Astrocyte (in vitro differentiated cells and primary cell): ENCODE measurements at regions not wholly inside any gene's neighbourhood (a gene's known extent, or its start where the extent isn't known, plus 50 kb on each side); places are given as distances from the start of the nearest gene placed in this dataset.

ENCODE experiments used
- DNase-seq: peaks from one replicate; pipeline ENCODE4 v3.0.0-alpha.2; 2010; ENCODE audit warnings: low read depth
- FAIRE-seq: peaks from 2 replicates; lab custom pipeline; 2011; peaks lifted over from hg19 to GRCh38; lab: Jason Lieb, UNC
- H2AFZ ChIP-seq: 2 replicates; pipeline ENCODE4 v1.6.0; 2012; ENCODE audit warnings: low read depth, low read length, inconsistent platforms
- H3K27ac ChIP-seq: 2 replicates; pipeline ENCODE4 v1.5.1; 2011; ENCODE audit warnings: low read depth, low read length, inconsistent platforms
- H3K27me3 ChIP-seq: 2 replicates; pipeline ENCODE4 v1.6.0; 2011; ENCODE audit warnings: low read length, inconsistent platforms; ENCODE audit not compliant: insufficient read depth
- H3K36me3 ChIP-seq: 2 replicates; pipeline ENCODE4 v1.5.1; 2011; ENCODE audit warnings: low read length, inconsistent platforms; ENCODE audit not compliant: insufficient read depth
- H3K4me1 ChIP-seq: 2 replicates; pipeline ENCODE4 v1.5.1; 2011; ENCODE audit warnings: low read length, inconsistent platforms; ENCODE audit not compliant: insufficient read depth
- H3K4me2 ChIP-seq: 2 replicates; pipeline ENCODE4 v1.6.0; 2012; ENCODE audit warnings: low read length, inconsistent platforms
- H3K4me3 ChIP-seq: 2 replicates; pipeline ENCODE4 v1.5.1; 2011; ENCODE audit warnings: low read depth, mild to moderate bottlenecking, low read length, inconsistent platforms; ENCODE audit not compliant: insufficient read depth
- H3K79me2 ChIP-seq: 2 replicates; pipeline ENCODE4 v1.6.0; 2012; ENCODE audit warnings: mild to moderate bottlenecking, low read length, inconsistent platforms; ENCODE audit not compliant: insufficient read depth
- H3K9ac ChIP-seq: 2 replicates; pipeline ENCODE4 v1.6.0; 2012; ENCODE audit warnings: mild to moderate bottlenecking, low read length, inconsistent platforms
- H3K9me3 ChIP-seq: 2 replicates; pipeline ENCODE4 v1.5.1; 2012; ENCODE audit warnings: low read depth, mild to moderate bottlenecking, low read length, inconsistent platforms; ENCODE audit not compliant: insufficient read depth
- H4K20me1 ChIP-seq: 2 replicates; pipeline ENCODE4 v1.6.0; 2012; ENCODE audit warnings: low read length, inconsistent platforms; ENCODE audit not compliant: insufficient read depth
- H3K27ac Mint-ChIP-seq: one replicate; pipeline ENCODE4 v1.8.0; 2021; ENCODE audit warnings: mild to moderate bottlenecking, mixed read lengths; ENCODE audit not compliant: unreplicated experiment
- H3K27me3 Mint-ChIP-seq: one replicate; pipeline ENCODE4 v1.8.0; 2021; ENCODE audit warnings: low read depth, mixed read lengths; ENCODE audit not compliant: unreplicated experiment
- H3K36me3 Mint-ChIP-seq: one replicate; pipeline ENCODE4 v1.8.0; 2021; ENCODE audit warnings: low read depth, mixed read lengths; ENCODE audit not compliant: unreplicated experiment
- H3K4me1 Mint-ChIP-seq: one replicate; pipeline ENCODE4 v1.8.0; 2021; ENCODE audit warnings: low read depth, mixed read lengths; ENCODE audit not compliant: unreplicated experiment
- H3K4me3 Mint-ChIP-seq: one replicate; pipeline ENCODE4 v1.8.0; 2021; ENCODE audit warnings: mild to moderate bottlenecking, moderate library complexity, mixed read lengths; ENCODE audit not compliant: unreplicated experiment
- H3K9me3 Mint-ChIP-seq: one replicate; pipeline ENCODE4 v1.8.0; 2021; ENCODE audit warnings: mild to moderate bottlenecking, mixed read lengths; ENCODE audit not compliant: unreplicated experiment
- EZH2 ChIP-seq: IDR thresholded peaks from 2 replicates; pipeline ENCODE4 v1.6.1; 2012; ENCODE audit warnings: mild to moderate bottlenecking, low read length, inconsistent platforms; ENCODE audit not compliant: insufficient read depth
- TF ChIP-seq, protein P1 (sequence below): IDR thresholded peaks from 2 replicates; pipeline ENCODE4 v1.5.1; 2011; ENCODE audit warnings: low read depth, mild to moderate bottlenecking, inconsistent platforms, low read length, moderate library complexity; ENCODE audit not compliant: insufficient read depth

DNA sequence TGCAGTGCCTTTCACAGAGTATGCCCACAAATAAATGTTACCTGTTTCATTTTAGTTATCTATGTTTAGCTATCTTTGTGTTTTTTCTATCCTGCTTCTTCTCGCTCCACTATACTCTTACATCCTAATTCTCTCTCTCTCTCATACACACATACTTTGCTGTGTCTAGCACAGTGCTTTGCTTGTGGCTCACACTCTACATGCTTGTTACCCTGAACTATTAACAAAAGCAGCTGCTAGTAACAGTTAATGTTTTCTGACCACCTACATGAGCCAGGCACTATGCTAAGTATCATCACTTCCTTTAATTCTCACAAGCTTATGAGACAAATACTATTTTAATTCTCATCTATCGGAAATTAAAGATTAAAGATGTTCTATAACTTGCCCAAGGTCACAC is 390.5 kb upstream of the HNRNPA3 start:
- TF ChIP-seq EZH2 = no peak
- TF ChIP-seq, protein P1, sequence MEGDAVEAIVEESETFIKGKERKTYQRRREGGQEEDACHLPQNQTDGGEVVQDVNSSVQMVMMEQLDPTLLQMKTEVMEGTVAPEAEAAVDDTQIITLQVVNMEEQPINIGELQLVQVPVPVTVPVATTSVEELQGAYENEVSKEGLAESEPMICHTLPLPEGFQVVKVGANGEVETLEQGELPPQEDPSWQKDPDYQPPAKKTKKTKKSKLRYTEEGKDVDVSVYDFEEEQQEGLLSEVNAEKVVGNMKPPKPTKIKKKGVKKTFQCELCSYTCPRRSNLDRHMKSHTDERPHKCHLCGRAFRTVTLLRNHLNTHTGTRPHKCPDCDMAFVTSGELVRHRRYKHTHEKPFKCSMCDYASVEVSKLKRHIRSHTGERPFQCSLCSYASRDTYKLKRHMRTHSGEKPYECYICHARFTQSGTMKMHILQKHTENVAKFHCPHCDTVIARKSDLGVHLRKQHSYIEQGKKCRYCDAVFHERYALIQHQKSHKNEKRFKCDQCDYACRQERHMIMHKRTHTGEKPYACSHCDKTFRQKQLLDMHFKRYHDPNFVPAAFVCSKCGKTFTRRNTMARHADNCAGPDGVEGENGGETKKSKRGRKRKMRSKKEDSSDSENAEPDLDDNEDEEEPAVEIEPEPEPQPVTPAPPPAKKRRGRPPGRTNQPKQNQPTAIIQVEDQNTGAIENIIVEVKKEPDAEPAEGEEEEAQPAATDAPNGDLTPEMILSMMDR = no peak
- H3K4me3 Mint-ChIP-seq = no peak overlapping the region
- peaks cover 1% of the 10 kb centered on the region for H3K9me3 Mint-ChIP-seq
- Histone ChIP-seq H4K20me1 (no peaks in the 10 kb centered on the region), H3K9me3 (no peaks in the 10 kb centered on the region), H3K4me1 (no peaks in the 10 kb centered on the region), H3K36me3 (no peaks in the 10 kb centered on the region), H3K4me3 (no peak overlapping the region), H3K9ac (no peak overlapping the region), H3K4me2 (no peak overlapping the region), H3K27ac (no peak overlapping the region), H2AFZ (no peak overlapping the region), H3K79me2 (no peaks in the 10 kb centered on the region), H3K27me3 (no peaks in the 10 kb centered on the region)
- no peak for DNase-seq
- no peaks in the 10 kb centered on the region for H3K36me3 Mint-ChIP-seq
- no peaks in the 10 kb centered on the region for H3K4me1 Mint-ChIP-seq
- peaks cover 9% of the 10 kb centered on the region for H3K27me3 Mint-ChIP-seq
- H3K27ac Mint-ChIP-seq = no peak overlapping the region
- no peak for FAIRE-seq

DNA sequence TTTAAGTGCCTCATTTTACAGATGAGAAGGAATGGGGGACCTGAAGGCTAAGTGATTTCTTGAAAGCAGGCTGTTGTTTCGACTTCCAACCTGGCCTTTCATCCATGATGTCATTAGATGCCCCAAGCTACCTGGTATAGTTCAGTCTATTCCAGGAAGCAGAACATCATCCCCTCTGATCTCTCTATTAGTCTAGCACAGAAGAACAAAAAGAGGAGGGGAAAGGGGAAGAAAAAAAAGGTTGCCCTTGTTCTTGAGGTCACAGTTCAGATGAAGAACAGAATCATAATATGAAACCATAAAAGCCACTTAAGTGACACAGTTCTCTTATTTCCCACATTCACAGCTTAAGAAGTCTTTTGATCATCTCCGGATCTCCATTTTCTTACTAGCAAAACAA is 386.2 kb upstream of the HNRNPA3 start:
- no peaks in the 10 kb centered on the region for H3K9me3 ChIP-seq
- H2AFZ ChIP-seq = no peak overlapping the region
- no peak overlapping the region for H3K27ac Mint-ChIP-seq
- H3K79me2 ChIP-seq = no peaks in the 10 kb centered on the region
- H3K4me1 ChIP-seq = no peaks in the 10 kb centered on the region
- H3K4me3 ChIP-seq = no peak overlapping the region
- H3K9ac ChIP-seq = no peak overlapping the region
- no peak overlapping the region for H3K4me2 ChIP-seq
- FAIRE-seq (no peak), DNase-seq (no peak)
- no peaks in the 10 kb centered on the region for H3K27me3 ChIP-seq
- no peaks in the 10 kb centered on the region for H4K20me1 ChIP-seq
- H3K9me3 Mint-ChIP-seq = no peaks in the 10 kb centered on the region
- no peaks in the 10 kb centered on the region for H3K4me1 Mint-ChIP-seq
- no peaks in the 10 kb centered on the region for H3K36me3 ChIP-seq
- H3K36me3 Mint-ChIP-seq = no peaks in the 10 kb centered on the region
- H3K27me3 Mint-ChIP-seq = peaks cover 8% of the 10 kb centered on the region
- H3K27ac ChIP-seq = no peak overlapping the region
- TF ChIP-seq, protein P1 = no peak
- TF ChIP-seq EZH2 = no peak
- no peak overlapping the region for H3K4me3 Mint-ChIP-seq

DNA sequence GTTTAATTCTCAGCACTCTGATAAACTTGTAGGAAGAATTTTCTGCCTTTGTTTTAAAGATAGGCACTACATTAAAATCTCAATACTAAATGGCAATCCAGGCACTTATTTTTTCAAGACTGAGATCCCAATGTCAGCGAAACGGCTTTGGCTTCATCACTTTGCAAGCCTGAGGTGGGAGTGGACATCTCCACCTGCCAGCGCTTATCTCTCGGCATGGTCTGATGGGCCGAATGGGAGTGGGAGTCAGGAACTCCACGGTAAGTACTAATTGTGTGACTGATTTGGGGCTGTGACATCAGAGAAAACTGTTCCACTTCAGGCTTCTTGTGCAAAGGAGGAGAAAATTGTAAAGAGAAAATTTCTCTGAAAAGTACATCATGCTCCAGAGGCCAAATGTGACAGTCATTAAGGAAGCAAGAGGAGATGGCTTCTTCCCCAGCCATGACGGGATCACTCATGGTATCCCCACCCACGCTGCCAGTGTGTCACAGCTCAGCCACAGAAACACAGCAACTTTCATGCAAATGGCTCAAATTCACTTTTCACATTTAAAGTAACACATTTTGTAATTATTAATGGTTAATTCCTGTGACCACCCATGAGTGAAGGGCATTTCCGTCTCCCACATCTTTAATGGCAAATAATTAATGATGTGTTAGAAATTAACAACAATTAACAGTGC is 385.5 kb upstream of the HNRNPA3 start:
- no peak overlapping the region for H2AFZ ChIP-seq
- H4K20me1 ChIP-seq = no peaks in the 10 kb centered on the region
- FAIRE-seq (no peak), DNase-seq (no peak)
- Mint-ChIP-seq H3K36me3 (no peaks in the 10 kb centered on the region), H3K4me1 (no peaks in the 10 kb centered on the region), H3K27me3 (peaks cover 6% of the 10 kb centered on the region), H3K4me3 (no peak overlapping the region), H3K9me3 (no peaks in the 10 kb centered on the region), H3K27ac (no peak overlapping the region)
- H3K27me3 ChIP-seq = no peaks in the 10 kb centered on the region
- H3K27ac ChIP-seq = no peak overlapping the region
- no peaks in the 10 kb centered on the region for H3K36me3 ChIP-seq
- H3K9me3 ChIP-seq = no peaks in the 10 kb centered on the region
- H3K4me2 ChIP-seq = no peak overlapping the region
- TF ChIP-seq, protein P1 = no peak
- no peak for TF ChIP-seq EZH2
- no peaks in the 10 kb centered on the region for H3K79me2 ChIP-seq
- no peak overlapping the region for H3K9ac ChIP-seq
- no peak overlapping the region for H3K4me3 ChIP-seq
- H3K4me1 ChIP-seq = no peaks in the 10 kb centered on the region
